HG03045 (cell line): ENCODE measurements at regions not wholly inside any gene's neighbourhood (a gene's known extent, or its start where the extent isn't known, plus 50 kb on each side); places are given as distances from the start of the nearest gene placed in this dataset.

Experiments
- ATAC-seq: cut with Tn5 transposase; IDR thresholded peaks from one replicate; pipeline ENCODE4 v1.9.1; 2021; ENCODE audit warnings: mild to moderate bottlenecking, moderate library complexity; ENCODE audit not compliant: unreplicated experiment

GRCh38 chr1:59076612-59077011, 220.3 kb upstream of the FGGY start:
- ATAC-seq, result no peak

DNA sequence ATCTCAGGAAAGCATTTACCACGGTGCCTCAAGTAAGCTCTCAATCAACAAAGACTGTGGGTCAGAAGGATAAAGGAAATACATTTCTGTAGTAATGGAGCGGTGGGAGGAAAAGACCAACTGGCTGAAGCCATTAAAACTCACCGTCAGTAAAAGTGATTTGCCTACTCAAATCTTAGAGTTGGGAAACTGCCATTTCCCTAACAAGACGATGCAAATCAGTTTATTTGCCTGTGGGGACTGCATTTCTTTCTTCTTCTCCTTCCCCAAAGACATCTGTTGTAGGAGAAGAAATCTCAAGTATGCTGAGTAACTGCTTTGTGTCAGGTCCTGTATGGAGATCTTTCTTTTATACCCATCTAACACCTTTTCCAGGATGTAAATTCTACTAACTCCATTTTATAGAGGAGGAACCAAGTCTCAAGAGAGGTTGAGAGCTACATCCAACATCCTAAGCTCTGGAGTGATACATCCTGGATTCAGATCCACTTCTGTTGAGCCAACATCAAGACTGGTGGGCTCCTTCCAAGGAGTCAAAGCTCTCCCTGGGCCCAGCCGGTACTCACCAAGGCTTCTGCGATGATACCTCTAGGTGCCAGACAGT, 219.3 kb upstream of the FGGY start:
- ATAC-seq, result no peak

- ATAC-seq, result no peak
These were observed 218.7 kb upstream of the FGGY start for GRCh38 chr1:59078070-59078800.

DNA sequence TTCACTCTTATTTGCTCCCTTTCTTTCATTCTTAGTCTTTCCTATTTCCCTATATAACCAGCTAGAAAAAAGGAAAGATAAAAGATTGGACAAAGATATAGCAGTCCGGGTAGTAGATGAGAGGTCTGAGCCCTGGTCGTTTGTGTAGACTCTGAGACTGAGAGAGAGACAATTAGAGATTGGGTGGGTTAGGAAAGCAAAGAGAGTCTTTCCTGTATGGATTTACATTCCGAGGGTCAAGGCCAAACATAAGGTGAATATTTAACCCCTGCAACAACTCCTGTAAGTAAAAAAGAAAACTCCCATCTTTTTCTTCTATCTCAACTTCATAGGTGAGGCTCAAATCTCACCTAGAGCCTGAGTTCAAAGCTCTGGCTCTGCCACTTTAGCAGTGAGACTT, 218.0 kb upstream of the FGGY start:
- no peak for ATAC-seq

DNA sequence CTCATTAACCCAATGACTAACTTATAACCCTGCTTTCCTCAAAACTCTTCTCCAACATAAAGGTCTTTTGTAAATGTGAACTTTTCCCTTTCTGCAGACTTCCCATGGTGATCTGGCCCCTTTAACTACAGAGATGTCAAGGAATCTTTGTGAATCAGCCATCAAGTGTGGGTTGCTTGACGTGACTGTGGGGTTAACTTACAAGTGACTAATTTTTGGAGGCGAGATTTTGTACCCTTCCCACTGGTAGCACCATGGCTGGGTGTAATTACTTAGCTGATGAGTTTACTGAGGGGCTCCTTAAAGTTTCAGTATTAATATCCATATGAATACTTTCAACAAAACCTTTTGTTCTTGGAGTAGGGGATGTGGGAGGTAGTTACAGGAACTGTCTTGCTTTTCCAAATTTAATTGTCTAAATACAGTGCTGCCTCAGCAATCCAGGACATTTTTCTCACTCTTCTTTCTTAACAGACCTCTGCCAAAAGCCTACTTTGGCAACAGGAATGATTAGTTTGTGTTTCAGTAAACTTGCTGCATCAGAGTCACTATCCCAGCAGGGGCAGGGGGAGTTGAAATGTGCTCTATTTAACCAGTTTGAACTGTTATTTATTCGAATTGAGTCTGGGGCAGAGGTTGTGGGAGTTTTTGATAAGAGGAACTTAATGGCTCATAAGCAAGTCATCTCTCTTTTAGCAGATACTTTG, 217.3 kb upstream of the FGGY start:
- ATAC-seq, result no peak

DNA sequence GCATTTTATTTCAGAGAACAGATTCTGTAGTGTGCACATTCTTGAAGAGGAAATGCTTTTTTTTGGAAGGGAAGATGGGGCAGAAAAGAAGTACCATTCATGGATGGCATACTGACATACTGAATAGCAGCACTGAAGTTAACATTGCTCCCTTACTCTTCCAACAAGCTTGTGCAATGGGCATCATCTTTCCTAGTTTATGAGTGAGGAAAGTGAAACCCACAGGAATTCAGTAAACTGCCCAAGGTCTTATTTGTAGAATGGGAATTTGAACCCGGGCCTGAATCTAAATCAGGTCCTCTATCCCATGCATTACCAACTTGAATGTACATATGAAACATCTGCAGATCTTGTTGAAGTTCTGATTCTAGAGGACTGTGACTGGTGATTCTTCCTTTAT, 215.7 kb upstream of the FGGY start:
- ATAC-seq, result no peak

DNA sequence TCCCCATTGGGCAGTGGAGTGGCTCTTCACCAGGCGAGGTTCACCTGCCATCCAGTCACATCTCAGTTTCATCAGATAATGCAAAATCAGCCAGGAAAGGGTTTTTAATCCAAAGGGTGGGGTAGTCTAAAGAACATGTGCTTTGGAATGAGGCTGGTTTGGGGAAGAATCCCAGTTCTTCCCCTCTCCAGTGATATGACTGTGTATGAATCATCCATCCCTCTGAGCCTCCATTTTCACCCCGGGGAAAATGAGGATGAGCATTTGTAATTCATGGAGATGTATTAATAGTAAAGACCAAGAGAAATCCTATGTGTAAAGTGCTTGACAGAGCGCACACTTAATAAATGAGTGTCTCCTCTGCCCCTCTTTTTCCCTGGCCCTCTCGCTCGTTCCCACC, 215.1 kb upstream of the FGGY start:
- ATAC-seq, result no peak

- no peak for ATAC-seq
These were observed 212.7 kb upstream of the FGGY start for GRCh38 chr1:59083946-59084865.

DNA sequence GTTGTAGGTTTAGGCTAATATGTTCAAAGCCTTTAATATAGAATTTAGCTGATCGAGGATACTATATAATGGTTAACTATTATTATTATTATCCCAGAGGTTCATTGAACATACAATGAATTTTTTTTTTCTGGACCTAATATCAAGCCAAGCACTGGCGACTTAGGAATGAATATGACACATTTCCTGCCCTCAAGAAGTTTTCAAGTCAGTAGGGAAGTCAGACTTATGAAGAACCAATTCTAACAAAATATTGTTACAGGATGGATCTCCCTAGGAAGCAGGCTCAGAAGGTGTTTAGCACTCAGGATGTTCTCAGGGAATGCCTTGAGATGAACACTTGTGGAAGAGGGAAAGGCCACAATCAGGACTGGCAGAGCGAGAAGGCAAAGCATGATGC, 211.8 kb upstream of the FGGY start:
- ATAC-seq, result no peak

DNA sequence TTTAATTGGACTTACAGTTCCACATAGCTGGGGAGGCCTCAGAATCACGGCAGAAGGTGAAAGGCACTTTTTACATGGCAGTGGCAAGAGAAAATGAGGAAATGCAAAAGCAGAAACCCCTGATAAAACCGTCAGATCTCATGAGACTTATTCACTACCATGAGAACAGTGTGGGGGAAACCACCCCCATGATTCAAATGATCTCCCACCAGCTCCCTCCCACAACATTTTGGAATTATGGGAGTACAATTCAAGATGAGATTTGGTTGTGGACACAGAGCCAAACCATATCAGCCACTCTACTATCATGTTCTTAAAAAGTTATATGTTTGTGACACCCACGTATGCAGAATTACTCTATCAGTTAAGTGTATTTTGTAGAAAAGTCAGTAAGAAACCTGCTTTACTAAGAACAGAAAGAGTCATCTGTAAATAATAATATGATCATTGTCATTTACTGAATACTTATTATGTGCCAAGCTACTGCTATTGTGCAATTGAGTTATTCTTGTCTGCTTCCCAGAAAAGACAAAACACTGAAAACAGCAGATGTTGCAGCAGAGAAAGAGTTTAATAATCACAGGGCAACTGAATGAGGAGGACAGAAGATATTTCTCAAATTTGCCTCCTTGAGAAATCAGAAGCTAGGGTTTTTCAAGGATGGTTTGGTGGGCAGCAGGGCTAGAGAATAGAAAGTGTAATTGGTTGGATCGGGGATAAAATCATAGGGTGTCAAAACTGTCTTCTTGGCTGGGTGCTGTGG, 207.7 kb upstream of the FGGY start:
- ATAC-seq, result no peak

DNA sequence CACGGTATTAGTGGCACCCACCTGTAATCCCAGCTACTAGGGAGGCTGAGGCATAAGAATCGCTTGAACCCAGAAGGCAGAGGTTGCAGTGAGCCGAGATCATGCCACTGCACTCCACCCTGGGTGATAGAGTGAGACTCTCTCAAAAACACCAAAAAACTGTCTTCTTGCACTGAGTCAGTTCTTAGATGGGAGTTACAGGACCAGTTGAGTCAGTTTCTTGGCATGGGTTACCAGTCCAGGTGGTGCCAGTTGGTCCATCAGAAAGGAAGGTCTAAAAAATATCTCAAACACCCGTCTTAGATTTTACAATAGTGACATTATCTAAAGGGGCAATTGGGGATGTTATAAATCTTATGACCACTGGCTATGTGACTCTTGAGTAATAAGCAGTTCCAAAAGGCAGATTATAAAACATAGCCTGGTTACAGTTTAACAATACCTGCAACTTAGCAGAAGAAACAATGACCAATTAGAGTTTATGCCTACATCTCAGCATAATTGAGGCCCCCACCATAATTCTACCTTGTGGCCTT, 206.9 kb upstream of the FGGY start:
- ATAC-seq, result no peak

DNA sequence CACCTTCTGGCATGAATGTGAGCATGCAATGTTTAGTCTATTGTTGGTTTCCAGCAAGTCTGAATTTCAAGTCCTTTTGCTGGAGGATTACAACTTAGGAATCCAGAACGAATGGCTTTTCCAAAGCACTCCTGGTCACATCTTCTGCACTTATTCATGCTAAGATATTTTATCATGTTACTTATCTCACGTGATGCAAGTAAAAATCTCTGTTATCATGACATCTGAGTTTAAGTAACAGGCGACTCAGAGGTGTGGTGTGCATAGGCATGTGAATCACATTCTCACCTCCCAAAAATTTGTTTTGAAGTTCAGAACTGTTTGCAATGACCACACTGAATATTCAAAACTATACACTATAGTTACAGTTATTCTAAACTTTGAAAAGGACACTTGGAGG, 204.8 kb upstream of the FGGY start:
- ATAC-seq, result no peak

DNA sequence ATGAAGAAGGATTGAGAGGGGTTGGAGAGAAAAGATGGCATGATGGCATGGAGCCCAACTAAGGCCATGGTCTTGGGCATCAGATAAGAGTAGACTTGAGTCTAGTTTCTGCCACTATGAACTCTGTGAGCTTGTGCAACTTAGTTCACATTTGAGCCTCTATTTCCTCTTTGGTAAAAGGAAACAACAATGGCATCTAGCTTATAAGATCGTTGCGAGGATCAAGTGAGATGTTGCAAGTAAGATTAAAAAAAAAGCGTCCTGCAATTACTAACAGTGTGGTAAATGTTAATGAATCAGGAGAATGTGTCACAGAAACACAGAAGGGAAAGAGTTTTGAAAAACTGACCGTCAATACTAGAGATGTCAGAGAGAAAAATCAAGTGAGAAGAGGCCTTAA, 202.9 kb upstream of the FGGY start:
- no peak for ATAC-seq

- ATAC-seq, result no peak
These were observed 200.4 kb upstream of the FGGY start for GRCh38 chr1:59096501-59096900.

DNA sequence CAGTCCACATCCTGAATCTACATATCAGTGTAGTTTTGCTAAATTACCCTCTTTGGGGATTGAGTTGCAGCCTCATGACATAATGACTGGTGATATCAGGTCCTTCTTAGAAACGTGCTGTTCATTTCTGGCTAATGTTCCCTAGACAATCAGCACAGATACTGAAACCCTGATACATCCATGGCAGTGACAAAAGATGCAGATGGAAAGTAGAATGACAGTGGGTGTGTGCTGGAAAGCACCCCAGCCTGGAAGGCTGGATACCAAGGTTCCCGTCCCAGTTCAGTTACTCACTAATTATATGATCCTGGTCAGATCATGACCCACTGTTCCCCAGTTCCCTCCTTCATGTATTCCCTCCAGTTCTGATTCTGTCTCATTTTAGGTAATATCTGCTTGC, 198.2 kb upstream of the FGGY start:
- no peak for ATAC-seq

DNA sequence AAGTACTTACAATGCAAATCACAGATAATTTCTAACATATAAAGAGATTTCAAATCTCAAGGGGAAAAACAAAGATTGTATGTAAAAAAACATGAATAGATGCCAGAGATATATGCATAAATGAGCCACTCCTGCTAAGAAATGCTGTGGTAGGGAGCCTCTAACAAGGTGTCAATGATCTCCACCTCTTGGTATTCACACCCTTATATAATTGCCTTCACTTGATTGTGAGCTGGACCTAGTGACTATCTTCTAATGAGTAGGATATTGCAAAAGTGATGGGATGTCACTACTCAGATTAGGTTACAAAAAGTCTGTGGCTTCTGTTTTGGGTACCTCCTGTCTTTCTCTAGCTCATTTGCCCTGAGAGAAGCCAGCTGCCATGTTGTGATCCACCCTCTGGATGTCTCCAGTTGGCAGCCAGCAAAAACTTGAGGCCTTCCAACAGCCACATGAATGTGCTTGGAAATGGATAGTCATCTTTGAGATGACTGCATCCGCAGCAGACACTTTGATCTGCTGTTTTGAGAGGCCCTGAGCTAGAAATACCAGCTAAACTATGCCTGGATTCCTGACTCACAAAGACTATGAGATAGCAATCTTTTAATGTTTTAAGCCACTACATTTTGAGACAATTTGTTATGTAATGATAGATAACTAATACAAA, 196.1 kb upstream of the FGGY start:
- no peak for ATAC-seq

GRCh38 chr1:59101518-59101917, 195.4 kb upstream of the FGGY start:
- ATAC-seq, result no peak

GRCh38 chr1:59103457-59103856, 193.4 kb upstream of the FGGY start:
- ATAC-seq, result no peak

DNA sequence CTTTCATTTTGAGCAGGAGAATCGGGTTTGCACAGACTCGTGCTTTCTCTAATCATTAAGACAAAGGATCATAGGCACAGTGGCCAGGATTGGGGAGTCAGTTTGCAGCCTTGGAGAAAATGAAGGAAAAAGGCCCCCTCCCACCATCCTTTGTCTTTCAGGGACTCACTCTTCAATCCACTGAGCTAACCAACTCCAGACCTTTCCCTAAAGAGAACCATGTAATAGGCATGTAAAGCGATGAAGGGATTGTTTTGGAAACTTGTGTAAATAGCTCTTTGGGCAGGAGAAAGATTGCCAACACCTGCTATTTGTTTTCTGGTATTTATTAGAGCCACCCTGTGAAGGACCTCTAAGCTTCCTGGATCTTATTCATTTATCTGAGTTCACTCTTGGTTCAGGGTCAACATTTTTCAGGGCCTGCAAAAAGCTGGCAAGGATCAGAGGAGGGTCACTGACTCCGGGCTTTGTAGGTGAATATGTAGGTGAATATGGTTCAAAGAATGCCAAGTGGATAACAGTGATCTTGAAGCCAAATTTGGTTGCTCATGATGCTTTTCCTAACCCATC, 192.6 kb upstream of the FGGY start:
- ATAC-seq, result no peak
